ENCODE measurements at regions not wholly inside any gene's neighbourhood (a gene's known extent, or its start where the extent isn't known, plus 50 kb on each side); places are given as distances from the start of the nearest gene placed in this dataset.
"Not testable (repeated sequence)": the region's sequence is repeated elsewhere in the genome, so short reads cannot be mapped to it uniquely, and the experiment has no call there.

- no peak for DNase-seq (ENCODE audit: low spot score)
Measured at GRCh38 chr4:162943263-162943662, 223.4 kb downstream of the NAF1 start.

GRCh38 chr4:162938738-162939485 lies 227.8 kb downstream of the NAF1 start:
- no peak for DNase-seq (ENCODE audit: low spot score)

GRCh38 chr4:162935214-162935613 lies 231.5 kb downstream of the NAF1 start:
- no peak for DNase-seq (ENCODE audit: low spot score)

- DNase-seq (ENCODE audit: low spot score) = no peak
Measured at GRCh38 chr4:162931286-162931685, 235.4 kb downstream of the NAF1 start.

- no peak for DNase-seq (ENCODE audit: low spot score)
Measured at GRCh38 chr4:162921178-162921785, 245.4 kb downstream of the NAF1 start.

GRCh38 chr4:162920649-162921048 lies 246.0 kb downstream of the NAF1 start:
- DNase-seq (ENCODE audit: low spot score) = no peak

GRCh38 chr4:162912482-162912881 lies 254.2 kb downstream of the NAF1 start:
- no peak for DNase-seq (ENCODE audit: low spot score)

- DNase-seq (ENCODE audit: low spot score) = no peak
Measured at GRCh38 chr4:162911349-162911748, 255.3 kb downstream of the NAF1 start.

GRCh38 chr4:162909952-162910351 lies 256.7 kb downstream of the NAF1 start:
- DNase-seq (ENCODE audit: low spot score) = no peak

GRCh38 chr4:162894387-162894786 lies 272.3 kb downstream of the NAF1 start:
- DNase-seq (ENCODE audit: low spot score) = no peak

- no peak for DNase-seq (ENCODE audit: low spot score)
Measured at GRCh38 chr4:162891788-162892707, 274.6 kb downstream of the NAF1 start.

GRCh38 chr4:162878096-162878495 lies 288.6 kb downstream of the NAF1 start:
- DNase-seq (ENCODE audit: low spot score) = no peak

- no peak for DNase-seq (ENCODE audit: low spot score)
Measured at GRCh38 chr4:162874748-162875147, 291.9 kb downstream of the NAF1 start.

GRCh38 chr4:162871990-162872389 lies 294.7 kb downstream of the NAF1 start:
- DNase-seq (ENCODE audit: low spot score) = no peak

- DNase-seq (ENCODE audit: low spot score) = no peak
Measured at GRCh38 chr4:162869157-162869556, 297.5 kb downstream of the NAF1 start.

- no peak for DNase-seq (ENCODE audit: low spot score)
Measured at GRCh38 chr4:162866565-162866964, 300.1 kb downstream of the NAF1 start.

- no peak for DNase-seq (ENCODE audit: low spot score)
Measured at GRCh38 chr4:162865102-162865501, 301.6 kb downstream of the NAF1 start.

GRCh38 chr4:162853788-162854187 lies 312.9 kb downstream of the NAF1 start:
- no peak for DNase-seq (ENCODE audit: low spot score)

- no peak for DNase-seq (ENCODE audit: low spot score)
Measured at GRCh38 chr4:162852642-162853041, 314.0 kb downstream of the NAF1 start.

GRCh38 chr4:162851241-162851758 lies 315.4 kb downstream of the NAF1 start:
- DNase-seq (ENCODE audit: low spot score) = not testable (repeated sequence)

- no peak for DNase-seq (ENCODE audit: low spot score)
Measured at GRCh38 chr4:162849937-162850336, 316.8 kb downstream of the NAF1 start.

- DNase-seq (ENCODE audit: low spot score) = no peak
Measured at GRCh38 chr4:162847945-162848549, 318.6 kb downstream of the NAF1 start.

Measured in COLO829 (cell line).